Osteoblast (primary cell): ENCODE measurements at regions not wholly inside any gene's neighbourhood (a gene's known extent, or its start where the extent isn't known, plus 50 kb on each side); places are given as distances from the start of the nearest gene placed in this dataset.

Experiments
- DNase-seq: peaks from one replicate; pipeline ENCODE4 v3.0.0; 2011; ENCODE audit warnings: low spot score, mixed read lengths; ENCODE audit not compliant: insufficient read length; ENCODE audit errors: missing footprints
- H2AFZ ChIP-seq: 2 replicates; pipeline ENCODE4 v1.6.0; 2011; ENCODE audit warnings: mild to moderate bottlenecking, low read length
- H3K27ac ChIP-seq: 2 replicates; pipeline ENCODE4 v1.5.1; 2011; ENCODE audit warnings: mild to moderate bottlenecking, low read depth, low read length, moderate library complexity
- H3K27me3 ChIP-seq: 2 replicates; pipeline ENCODE4 v1.6.0; 2012; ENCODE audit warnings: mild to moderate bottlenecking, control low read depth, inconsistent platforms, low read length, moderate library complexity; ENCODE audit not compliant: insufficient read depth
- H3K36me3 ChIP-seq: 2 replicates; pipeline ENCODE4 v1.5.1; 2011; ENCODE audit warnings: mild to moderate bottlenecking, low read length, control low read depth, moderate library complexity; ENCODE audit not compliant: insufficient read depth
- H3K4me1 ChIP-seq: 2 replicates; pipeline ENCODE4 v1.5.1; 2011; ENCODE audit warnings: mild to moderate bottlenecking, low read length, control low read depth, moderate library complexity; ENCODE audit not compliant: insufficient read depth
- H3K4me2 ChIP-seq: 2 replicates; pipeline ENCODE4 v1.6.0; 2011; ENCODE audit warnings: mild to moderate bottlenecking, low read length; ENCODE audit not compliant: insufficient read depth
- H3K4me3 ChIP-seq: fragments of 200-600 bp; sonication (generic); 3 replicates; pipeline ENCODE4 v1.5.1; 2012; ENCODE audit warnings: mild to moderate bottlenecking, low read length, inconsistent platforms; ENCODE audit not compliant: insufficient read depth
- H3K79me2 ChIP-seq: 2 replicates; pipeline ENCODE4 v1.6.0; 2012; ENCODE audit warnings: mild to moderate bottlenecking, low read length, control low read depth, inconsistent platforms; ENCODE audit not compliant: insufficient read depth
- H3K9me3 ChIP-seq: 2 replicates; pipeline ENCODE4 v1.5.1; 2011; ENCODE audit warnings: low read depth, low read length, control low read depth
- H4K20me1 ChIP-seq: 2 replicates; pipeline ENCODE4 v1.6.0; 2012; ENCODE audit warnings: mild to moderate bottlenecking, low read length, control low read depth; ENCODE audit not compliant: insufficient read depth
- TF ChIP-seq, protein P1 (sequence below): IDR thresholded peaks from 2 replicates; pipeline ENCODE4 v1.5.1; 2011; ENCODE audit warnings: mild to moderate bottlenecking, low read depth, low read length, moderate library complexity; ENCODE audit errors: extremely low read depth

DNA sequence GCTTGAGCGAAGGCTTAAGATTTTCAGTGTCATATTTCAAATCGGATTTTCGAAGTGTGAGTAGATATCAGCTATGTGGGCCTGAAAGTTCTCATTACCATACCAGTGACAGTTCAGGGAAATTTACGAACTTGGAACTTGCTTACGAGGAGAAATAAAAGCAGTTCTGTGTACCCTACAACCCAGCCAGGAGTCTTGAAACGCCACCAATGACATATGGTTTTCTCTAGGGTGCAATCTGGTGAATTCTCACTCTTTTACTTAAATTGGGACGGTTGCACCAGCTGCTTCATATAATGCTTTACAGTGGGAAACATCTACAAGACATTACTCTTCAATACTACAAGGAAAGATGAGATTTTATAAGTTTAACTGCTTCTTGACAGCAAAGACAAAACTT lies 253.6 kb upstream of the FOXK1 start:
- H3K36me3 ChIP-seq = no peaks in the 10 kb centered on the region
- H4K20me1 ChIP-seq = no peaks in the 10 kb centered on the region
- H3K27me3 ChIP-seq = no peaks in the 10 kb centered on the region
- no peak overlapping the region for H3K4me2 ChIP-seq
- H3K27ac ChIP-seq = no peak overlapping the region
- no peaks in the 10 kb centered on the region for H3K4me1 ChIP-seq
- peaks cover 3% of the 10 kb centered on the region for H3K9me3 ChIP-seq
- H3K79me2 ChIP-seq = no peaks in the 10 kb centered on the region
- H2AFZ ChIP-seq = no peak overlapping the region
- TF ChIP-seq, protein P1, sequence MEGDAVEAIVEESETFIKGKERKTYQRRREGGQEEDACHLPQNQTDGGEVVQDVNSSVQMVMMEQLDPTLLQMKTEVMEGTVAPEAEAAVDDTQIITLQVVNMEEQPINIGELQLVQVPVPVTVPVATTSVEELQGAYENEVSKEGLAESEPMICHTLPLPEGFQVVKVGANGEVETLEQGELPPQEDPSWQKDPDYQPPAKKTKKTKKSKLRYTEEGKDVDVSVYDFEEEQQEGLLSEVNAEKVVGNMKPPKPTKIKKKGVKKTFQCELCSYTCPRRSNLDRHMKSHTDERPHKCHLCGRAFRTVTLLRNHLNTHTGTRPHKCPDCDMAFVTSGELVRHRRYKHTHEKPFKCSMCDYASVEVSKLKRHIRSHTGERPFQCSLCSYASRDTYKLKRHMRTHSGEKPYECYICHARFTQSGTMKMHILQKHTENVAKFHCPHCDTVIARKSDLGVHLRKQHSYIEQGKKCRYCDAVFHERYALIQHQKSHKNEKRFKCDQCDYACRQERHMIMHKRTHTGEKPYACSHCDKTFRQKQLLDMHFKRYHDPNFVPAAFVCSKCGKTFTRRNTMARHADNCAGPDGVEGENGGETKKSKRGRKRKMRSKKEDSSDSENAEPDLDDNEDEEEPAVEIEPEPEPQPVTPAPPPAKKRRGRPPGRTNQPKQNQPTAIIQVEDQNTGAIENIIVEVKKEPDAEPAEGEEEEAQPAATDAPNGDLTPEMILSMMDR = no peak
- no peak overlapping the region for H3K4me3 ChIP-seq
- no peak for DNase-seq

DNA sequence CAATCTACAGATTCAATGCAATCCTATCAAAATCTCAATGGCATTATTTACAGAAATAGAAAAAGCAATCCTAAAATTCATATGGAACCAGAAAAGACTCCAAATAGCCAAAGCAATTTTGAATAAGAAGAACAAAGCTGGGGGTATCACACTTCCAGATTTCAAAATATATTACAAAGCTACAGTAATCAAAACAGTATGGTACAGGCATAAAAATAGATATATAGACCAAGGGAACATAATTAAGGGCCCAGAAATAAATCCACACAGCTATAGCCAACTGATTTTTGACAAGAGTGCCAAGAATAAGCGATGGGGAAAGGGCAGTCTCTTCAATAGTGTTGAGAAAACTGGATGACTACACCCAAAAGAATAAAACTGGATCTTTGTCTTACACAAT lies 251.9 kb upstream of the FOXK1 start:
- Histone ChIP-seq H3K79me2 (no peaks in the 10 kb centered on the region), H3K9me3 (peaks cover 1% of the 10 kb centered on the region), H3K27ac (no peak overlapping the region), H2AFZ (no peak overlapping the region), H4K20me1 (no peaks in the 10 kb centered on the region), H3K36me3 (no peaks in the 10 kb centered on the region), H3K4me3 (no peak overlapping the region), H3K4me1 (no peaks in the 10 kb centered on the region), H3K4me2 (no peak overlapping the region), H3K27me3 (no peaks in the 10 kb centered on the region)
- TF ChIP-seq, protein P1 = no peak
- no peak for DNase-seq

DNA sequence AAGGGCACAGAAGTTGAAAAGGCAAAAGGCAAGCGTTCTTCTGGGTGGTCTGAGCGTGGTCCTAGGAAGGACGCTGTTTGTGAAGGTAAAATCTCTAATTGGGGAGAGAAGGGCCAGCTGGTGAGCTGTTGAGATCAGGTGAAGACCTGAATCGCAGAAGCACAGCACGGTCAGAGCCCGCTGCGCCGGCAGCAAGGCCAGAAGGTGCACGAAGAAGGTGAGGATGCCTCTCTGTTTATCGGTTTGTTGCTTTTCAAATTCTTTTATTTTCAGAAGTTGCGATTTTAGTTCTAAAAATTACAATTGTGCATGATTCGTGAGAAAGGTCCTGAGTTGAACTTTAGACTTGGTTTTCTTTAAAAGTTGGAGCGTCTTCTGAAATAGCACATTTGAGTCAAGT lies 247.8 kb upstream of the FOXK1 start:
- TF ChIP-seq, protein P1 = no peak
- Histone ChIP-seq H3K4me1 (no peaks in the 10 kb centered on the region), H3K4me2 (no peak overlapping the region), H3K79me2 (no peaks in the 10 kb centered on the region), H3K27me3 (no peaks in the 10 kb centered on the region), H3K27ac (no peak overlapping the region), H4K20me1 (no peaks in the 10 kb centered on the region), H2AFZ (no peak overlapping the region), H3K4me3 (no peak overlapping the region), H3K36me3 (no peaks in the 10 kb centered on the region), H3K9me3 (no peaks in the 10 kb centered on the region)
- no peak for DNase-seq

DNA sequence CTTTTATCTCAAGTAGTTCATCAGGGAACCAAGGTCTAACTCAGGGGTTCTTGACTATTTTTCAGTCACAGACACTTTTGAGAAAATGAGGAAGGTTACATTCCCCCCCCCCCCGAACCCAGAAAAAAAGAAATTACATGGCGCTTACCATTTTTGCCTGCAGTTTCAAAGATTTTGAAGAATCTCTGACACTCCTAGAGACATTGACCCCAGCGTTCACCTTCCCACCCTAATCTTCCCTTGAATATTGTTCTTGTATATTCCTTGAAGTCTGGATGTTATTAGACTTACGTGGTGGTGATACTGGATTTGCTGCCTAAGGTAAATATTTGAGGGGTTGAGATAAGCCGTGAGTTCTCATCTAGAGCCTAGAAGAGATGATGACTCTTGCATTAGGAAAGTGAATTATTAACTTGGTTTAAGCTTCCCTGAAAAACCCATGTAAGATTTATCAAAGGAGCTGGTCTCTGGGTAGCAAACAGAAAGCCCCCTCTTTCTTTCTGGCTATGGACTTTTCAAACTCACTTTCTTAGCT lies 245.7 kb upstream of the FOXK1 start:
- no peaks in the 10 kb centered on the region for H3K36me3 ChIP-seq
- no peaks in the 10 kb centered on the region for H3K79me2 ChIP-seq
- no peak for DNase-seq
- TF ChIP-seq, protein P1 = no peak
- no peaks in the 10 kb centered on the region for H3K9me3 ChIP-seq
- H3K4me1 ChIP-seq = no peaks in the 10 kb centered on the region
- no peak overlapping the region for H3K4me2 ChIP-seq
- H3K27ac ChIP-seq = no peak overlapping the region
- H3K4me3 ChIP-seq = no peak overlapping the region
- no peaks in the 10 kb centered on the region for H3K27me3 ChIP-seq
- no peaks in the 10 kb centered on the region for H4K20me1 ChIP-seq
- H2AFZ ChIP-seq = no peak overlapping the region
